GM18951 (cell line): ENCODE measurements at regions not wholly inside any gene's neighbourhood (a gene's known extent, or its start where the extent isn't known, plus 50 kb on each side); places are given as distances from the start of the nearest gene placed in this dataset.
"Not testable (repeated sequence)": the region's sequence is repeated elsewhere in the genome, so short reads cannot be mapped to it uniquely, and the experiment has no call there.

Source experiments
- POLR2A ChIP-seq: IDR thresholded peaks from 4 replicates; pipeline ENCODE4 v1.6.1; 2011; ENCODE audit warnings: mild to moderate bottlenecking; ENCODE audit not compliant: insufficient read length, insufficient read depth; ENCODE audit errors: extremely low read depth
- in situ Hi-C: fragments of 300-500 bp; cut with MboI; formaldehyde crosslinking; loops from one replicate; pipeline ENCODE4 v1.12.0; 2022; ENCODE audit warnings: low sequenced_read_pairs, mixed read lengths, inconsistent platforms; ENCODE audit not compliant: unreplicated experiment

GRCh38 chr4:86521373-86521969 is 72.6 kb upstream of the PTPN13 start:
- in situ Hi-C loops = loop anchor here (25.0 kb wide), 1 partner anchor 741 kb away; no protein-coding TSS in a partner anchor
- no peak for TF ChIP-seq POLR2A

GRCh38 chr4:86522349-86522748 is 71.8 kb upstream of the PTPN13 start:
- no peak for TF ChIP-seq POLR2A
- in situ Hi-C loops = loop anchor here (25.0 kb wide), 1 partner anchor 740 kb away; no protein-coding TSS in a partner anchor

GRCh38 chr4:86523333-86523732 is 70.8 kb upstream of the PTPN13 start:
- in situ Hi-C loops = loop anchor here (25.0 kb wide), 1 partner anchor 739 kb away; no protein-coding TSS in a partner anchor
- no peak for TF ChIP-seq POLR2A

- in situ Hi-C loops = not testable (repeated sequence)
Observed at GRCh38 chr4:86527713-86528112, 66.4 kb upstream of the PTPN13 start.

- no peak for TF ChIP-seq POLR2A
- in situ Hi-C loops = no loop called here
Observed at GRCh38 chr4:86529436-86529835, 64.7 kb upstream of the PTPN13 start.

- in situ Hi-C loops = no loop called here
- TF ChIP-seq POLR2A = no peak
Observed at GRCh38 chr4:86530183-86530582, 63.9 kb upstream of the PTPN13 start.

GRCh38 chr4:86531440-86531839 is 62.7 kb upstream of the PTPN13 start:
- no peak for TF ChIP-seq POLR2A
- in situ Hi-C loops = no loop called here

GRCh38 chr4:86532851-86533250 is 61.3 kb upstream of the PTPN13 start:
- TF ChIP-seq POLR2A = no peak
- in situ Hi-C loops = no loop called here

- in situ Hi-C loops = no loop called here
- TF ChIP-seq POLR2A = no peak
Observed at GRCh38 chr4:86536151-86536550, 58.0 kb upstream of the PTPN13 start.

GRCh38 chr4:86542319-86543027 is 51.6 kb upstream of the PTPN13 start:
- TF ChIP-seq POLR2A = no peak
- in situ Hi-C loops = no loop called here

GRCh38 chr4:86543080-86543479 is 51.0 kb upstream of the PTPN13 start:
- no peak for TF ChIP-seq POLR2A
- in situ Hi-C loops = no loop called here

GRCh38 chr4:86543560-86544309 is 50.4 kb upstream of the PTPN13 start:
- TF ChIP-seq POLR2A = no peak
- in situ Hi-C loops = no loop called here

- in situ Hi-C loops = no loop called here
- no peak for TF ChIP-seq POLR2A
Observed at GRCh38 chr4:86544310-86544966, 49.7 kb upstream of the PTPN13 start.
